Fibroblast of the aortic adventitia (primary cell): ENCODE measurements at regions not wholly inside any gene's neighbourhood (a gene's known extent, or its start where the extent isn't known, plus 50 kb on each side); places are given as distances from the start of the nearest gene placed in this dataset.

Experiments
- DNase-seq: peaks from one replicate; pipeline ENCODE4 v3.0.0-alpha.2; 2010; ENCODE audit warnings: low read depth
- H3K4me3 ChIP-seq: 2 replicates; pipeline ENCODE4 v1.5.1; 2011; ENCODE audit warnings: low read depth, mild to moderate bottlenecking, control low read depth, low read length, moderate library complexity
- CTCF ChIP-seq: IDR thresholded peaks from 2 replicates; pipeline ENCODE4 v1.5.1; 2011; ENCODE audit warnings: mild to moderate bottlenecking, low read length, control low read depth, inconsistent platforms; ENCODE audit not compliant: insufficient read depth

- no peak for DNase-seq
- no peak for TF ChIP-seq CTCF
- no peak overlapping the region for H3K4me3 ChIP-seq
Observed at GRCh38 chr9:71571186-71571585, 197.1 kb downstream of the CEMIP2 start.

GRCh38 chr9:71567890-71568289, 200.4 kb downstream of the CEMIP2 start:
- no peak for DNase-seq

GRCh38 chr9:71562140-71562539, 206.2 kb downstream of the CEMIP2 start:
- no peak for TF ChIP-seq CTCF
- no peak overlapping the region for H3K4me3 ChIP-seq
- DNase-seq, result no peak

More at GRCh38 chr9:71567890-71568289, 200.4 kb downstream of the CEMIP2 start:
- H3K4me3 ChIP-seq, result no peak overlapping the region
- no peak for TF ChIP-seq CTCF

GRCh38 chr9:71557310-71557709, 211.0 kb downstream of the CEMIP2 start:
- no peak for TF ChIP-seq CTCF
- no peak overlapping the region for H3K4me3 ChIP-seq
- DNase-seq, result no peak

- no peak for DNase-seq
- no peak overlapping the region for H3K4me3 ChIP-seq
- no peak for TF ChIP-seq CTCF
Observed at GRCh38 chr9:71552480-71552879, 215.8 kb downstream of the CEMIP2 start.

- TF ChIP-seq CTCF, result no peak
- H3K4me3 ChIP-seq, result no peak overlapping the region
- no peak for DNase-seq
Observed at GRCh38 chr9:71549023-71549422, 219.3 kb downstream of the CEMIP2 start.

GRCh38 chr9:71544464-71544863, 223.8 kb downstream of the CEMIP2 start:
- no peak for TF ChIP-seq CTCF
- H3K4me3 ChIP-seq, result no peak overlapping the region
- no peak for DNase-seq
